Activated CD8-positive, alpha-beta memory T cell treated with anti-CD3 and anti-CD28 coated beads, Interleukin-2, amount 50 U/mL, for 48 hours (primary cell): ENCODE measurements at regions not wholly inside any gene's neighbourhood (a gene's known extent, or its start where the extent isn't known, plus 50 kb on each side); places are given as distances from the start of the nearest gene placed in this dataset.

ENCODE experiments used
- DNase-seq: peaks from one replicate; pipeline ENCODE4 v3.0.0-alpha.2; 2020

GRCh38 chr15:31474059-31474868 is 147.6 kb downstream of the KLF13 start:
- peak; percentile 52 for DNase-seq

GRCh38 chr15:31476236-31476810 is 149.7 kb downstream of the KLF13 start:
- peak; percentile 46 for DNase-seq

GRCh38 chr15:31476866-31477265 is 150.2 kb downstream of the KLF13 start:
- peak; percentile 47 for DNase-seq

GRCh38 chr15:31477301-31477700 is 150.7 kb downstream of the KLF13 start:
- DNase-seq = peak; percentile 32

GRCh38 chr15:31477851-31478701 is 151.4 kb downstream of the KLF13 start:
- no peak for DNase-seq

- DNase-seq = peak; percentile 48
Observed at GRCh38 chr15:31478702-31479221, 152.1 kb downstream of the KLF13 start.

- DNase-seq = peak; percentile 42
Observed at GRCh38 chr15:31480356-31481025, 153.9 kb downstream of the KLF13 start.

- peak; percentile 42 for DNase-seq
Observed at GRCh38 chr15:31481142-31481541, 154.5 kb downstream of the KLF13 start.

- peak; percentile 51 for DNase-seq
Observed at GRCh38 chr15:31482122-31482922, 155.7 kb downstream of the KLF13 start.

- peak; percentile 82 for DNase-seq
Observed at GRCh38 chr15:31483053-31483985, 156.7 kb downstream of the KLF13 start.

- DNase-seq = peak; percentile 68
Observed at GRCh38 chr15:31483986-31484951, 157.6 kb downstream of the KLF13 start.

GRCh38 chr15:31484986-31485385 is 158.4 kb downstream of the KLF13 start:
- peak; percentile 49 for DNase-seq

GRCh38 chr15:31485431-31485830 is 158.8 kb downstream of the KLF13 start:
- DNase-seq = no peak

GRCh38 chr15:31485911-31486461 is 159.4 kb downstream of the KLF13 start:
- DNase-seq = peak; percentile 53

- DNase-seq = peak; percentile 55
Observed at GRCh38 chr15:31486506-31486905, 159.9 kb downstream of the KLF13 start.

GRCh38 chr15:31486906-31487695 is 160.5 kb downstream of the KLF13 start:
- peak; percentile 50 for DNase-seq

GRCh38 chr15:31487811-31488436 is 161.3 kb downstream of the KLF13 start:
- DNase-seq = peak; percentile 73
